Smooth muscle cell (in vitro differentiated cells): ENCODE measurements at regions not wholly inside any gene's neighbourhood (a gene's known extent, or its start where the extent isn't known, plus 50 kb on each side); places are given as distances from the start of the nearest gene placed in this dataset.

Experiments used
- DNase-seq: peaks from one replicate; lab custom pipeline; 2025; ENCODE audit not compliant: unreplicated experiment; lab: John Stamatoyannopoulos, UW
- H2AFZ ChIP-seq: fragments of 200-600 bp; sonication (generic); 2 replicates; pipeline ENCODE4 v1.6.0; 2016; ENCODE audit warnings: antibody characterized with exemption, low read depth, mild to moderate bottlenecking
- H3F3A ChIP-seq: fragments of 200-600 bp; sonication (generic); 2 replicates; pipeline ENCODE4 v1.6.0; 2017; ENCODE audit warnings: antibody characterized with exemption, low read depth
- H3K27ac ChIP-seq: fragments of 200-600 bp; sonication (generic); 2 replicates; pipeline ENCODE4 v1.5.1; 2016; ENCODE audit warnings: low read depth, mild to moderate bottlenecking
- H3K27me3 ChIP-seq: fragments of 200-600 bp; sonication (generic); 2 replicates; pipeline ENCODE4 v1.6.1; 2016; ENCODE audit warnings: low read depth, mild to moderate bottlenecking
- H3K36me3 ChIP-seq: fragments of 200-600 bp; sonication (generic); 2 replicates; pipeline ENCODE4 v1.5.1; 2016; ENCODE audit warnings: low read depth
- H3K4me1 ChIP-seq: fragments of 200-600 bp; sonication (generic); 2 replicates; pipeline ENCODE4 v1.5.1; 2016; ENCODE audit warnings: low read depth
- H3K4me2 ChIP-seq: fragments of 200-600 bp; sonication (generic); 2 replicates; pipeline ENCODE4 v1.6.0; 2016; ENCODE audit warnings: mild to moderate bottlenecking
- H3K4me3 ChIP-seq: fragments of 200-600 bp; sonication (generic); 2 replicates; pipeline ENCODE4 v1.5.1; 2016; ENCODE audit warnings: mild to moderate bottlenecking
- H3K79me2 ChIP-seq: fragments of 200-600 bp; sonication (generic); 2 replicates; pipeline ENCODE4 v1.6.0; 2016; ENCODE audit warnings: low read depth, mild to moderate bottlenecking
- H3K9ac ChIP-seq: fragments of 200-600 bp; sonication (generic); 2 replicates; pipeline ENCODE4 v1.6.0; 2016; ENCODE audit warnings: low read depth
- H3K9me3 ChIP-seq: fragments of 200-600 bp; sonication (generic); replicated peaks from 2 replicates; pipeline ENCODE4 v1.5.1; 2016; ENCODE audit warnings: low read depth
- H4K20me1 ChIP-seq: fragments of 200-600 bp; sonication (generic); 2 replicates; pipeline ENCODE4 v1.6.0; 2016; ENCODE audit warnings: low read depth
- CTCF ChIP-seq: fragments of 200-600 bp; sonication (generic); IDR thresholded peaks from 2 replicates; pipeline ENCODE4 v1.5.1; 2017; ENCODE audit warnings: borderline replicate concordance, mild to moderate bottlenecking, antibody characterized with exemption; ENCODE audit not compliant: insufficient read depth, poor library complexity, severe bottlenecking
- WGBS: methylation state at CpG from one replicate; pipeline ENCODE4 v1.1.7; 2016; ENCODE audit warnings: low lambda C conversion rate; 5-methylcytosine and 5-hydroxymethylcytosine counted together

- no peaks in the 10 kb centered on the region for H3K79me2 ChIP-seq
- 92% methylated on average over 2 of the region's 2 CpGs for WGBS
- no peak for TF ChIP-seq CTCF
- H3K27me3 ChIP-seq, result no peaks in the 10 kb centered on the region
- no peaks in the 10 kb centered on the region for H4K20me1 ChIP-seq
- no peaks in the 10 kb centered on the region for H3K36me3 ChIP-seq
- no peak overlapping the region for H3K4me3 ChIP-seq
- no peaks in the 10 kb centered on the region for H3F3A ChIP-seq
- peaks cover 9% of the 10 kb centered on the region for H3K9me3 ChIP-seq
- no peak for DNase-seq
- H2AFZ ChIP-seq, result no peak overlapping the region
- no peaks in the 10 kb centered on the region for H3K4me1 ChIP-seq
- no peak overlapping the region for H3K27ac ChIP-seq
- H3K4me2 ChIP-seq, result no peak overlapping the region
- H3K9ac ChIP-seq, result no peak overlapping the region
These were observed 151.7 kb downstream of the ADCYAP1 start for GRCh38 chr18:1056404-1056803.

- Histone ChIP-seq H3K4me2 (no peak overlapping the region), H3K4me3 (no peak overlapping the region), H3F3A (no peaks in the 10 kb centered on the region), H3K9me3 (peaks cover 9% of the 10 kb centered on the region), H3K9ac (no peak overlapping the region), H2AFZ (no peak overlapping the region), H4K20me1 (no peaks in the 10 kb centered on the region), H3K27me3 (no peaks in the 10 kb centered on the region), H3K36me3 (no peaks in the 10 kb centered on the region), H3K27ac (no peak overlapping the region), H3K79me2 (no peaks in the 10 kb centered on the region), H3K4me1 (no peaks in the 10 kb centered on the region)
- 96% methylated on average over 3 of the region's 3 CpGs for WGBS
- DNase-seq, result no peak
- no peak for TF ChIP-seq CTCF
These were observed 152.7 kb downstream of the ADCYAP1 start for GRCh38 chr18:1057367-1057766.

GRCh38 chr18:1062588-1062987 is 157.9 kb downstream of the ADCYAP1 start:
- no peaks in the 10 kb centered on the region for H3K4me1 ChIP-seq
- H4K20me1 ChIP-seq, result no peaks in the 10 kb centered on the region
- H3K36me3 ChIP-seq, result no peaks in the 10 kb centered on the region
- H3K79me2 ChIP-seq, result no peaks in the 10 kb centered on the region
- DNase-seq, result no peak
- no peaks in the 10 kb centered on the region for H3F3A ChIP-seq
- no peak for TF ChIP-seq CTCF
- H3K9me3 ChIP-seq, result peaks cover 5% of the 10 kb centered on the region
- H3K4me3 ChIP-seq, result no peak overlapping the region
- no peak overlapping the region for H3K27ac ChIP-seq
- H3K4me2 ChIP-seq, result no peak overlapping the region
- H3K9ac ChIP-seq, result no peak overlapping the region
- no peaks in the 10 kb centered on the region for H3K27me3 ChIP-seq
- H2AFZ ChIP-seq, result no peak overlapping the region
- 83% methylated on average over 2 of the region's 2 CpGs for WGBS

GRCh38 chr18:1075322-1075721 is 170.7 kb downstream of the ADCYAP1 start:
- no peaks in the 10 kb centered on the region for H3K27me3 ChIP-seq
- no peak overlapping the region for H3K4me3 ChIP-seq
- H3F3A ChIP-seq, result no peaks in the 10 kb centered on the region
- H2AFZ ChIP-seq, result no peak overlapping the region
- H3K79me2 ChIP-seq, result no peaks in the 10 kb centered on the region
- 92% methylated on average over 3 of the region's 3 CpGs for WGBS
- H3K9ac ChIP-seq, result no peak overlapping the region
- no peak overlapping the region for H3K27ac ChIP-seq
- no peaks in the 10 kb centered on the region for H3K36me3 ChIP-seq
- no peak for TF ChIP-seq CTCF
- no peaks in the 10 kb centered on the region for H4K20me1 ChIP-seq
- DNase-seq, result no peak
- H3K4me1 ChIP-seq, result no peaks in the 10 kb centered on the region
- no peak overlapping the region for H3K4me2 ChIP-seq
- no peaks in the 10 kb centered on the region for H3K9me3 ChIP-seq
